Stimulated activated CD4-positive, alpha-beta T cell treated with anti-CD3 and anti-CD28 coated beads, Interleukin-2, amount 100 ng/mL, for 4 hours (primary cell): ENCODE measurements at regions not wholly inside any gene's neighbourhood (a gene's known extent, or its start where the extent isn't known, plus 50 kb on each side); places are given as distances from the start of the nearest gene placed in this dataset.
"Not testable (repeated sequence)": the region's sequence is repeated elsewhere in the genome, so short reads cannot be mapped to it uniquely, and the experiment has no call there.

Source experiments
- DNase-seq: peaks from one replicate; pipeline ENCODE4 v3.0.0-alpha.2; 2020; ENCODE audit warnings: low read depth

DNA sequence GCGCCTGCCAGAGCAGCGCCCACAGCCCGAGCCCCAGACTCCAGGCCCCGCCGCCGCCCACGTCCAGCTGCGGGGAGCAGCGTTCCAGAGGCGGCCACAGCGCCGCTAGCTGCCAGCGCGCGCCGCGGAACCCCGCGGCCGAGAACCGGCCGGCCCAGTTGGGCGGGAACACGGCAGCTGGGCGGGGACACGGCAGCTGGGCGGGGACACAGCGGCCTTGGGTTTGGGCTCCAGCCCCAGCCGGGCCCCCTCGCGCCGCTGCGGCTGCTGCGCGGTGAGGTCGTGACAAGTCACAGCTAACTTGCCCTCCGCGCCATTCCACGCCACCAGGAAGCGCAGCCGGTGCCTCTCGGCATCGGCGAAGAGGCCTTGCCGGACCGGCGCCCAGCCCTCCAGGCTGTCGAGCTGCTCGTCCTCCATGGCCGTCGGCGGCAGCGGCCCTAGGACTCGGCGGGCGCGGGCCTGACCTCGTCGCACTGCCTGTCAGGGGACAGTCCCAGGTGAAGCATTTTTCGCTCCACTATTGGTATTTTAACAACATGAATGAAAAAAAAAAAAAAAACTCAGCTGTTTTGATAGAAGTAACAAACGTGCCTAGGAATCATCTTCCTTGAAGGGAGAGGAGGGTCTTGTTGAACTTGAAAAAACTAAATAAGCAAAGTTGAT, 56.6 kb upstream of the GOLGA8N start:
- peak; percentile 10 for DNase-seq

DNA sequence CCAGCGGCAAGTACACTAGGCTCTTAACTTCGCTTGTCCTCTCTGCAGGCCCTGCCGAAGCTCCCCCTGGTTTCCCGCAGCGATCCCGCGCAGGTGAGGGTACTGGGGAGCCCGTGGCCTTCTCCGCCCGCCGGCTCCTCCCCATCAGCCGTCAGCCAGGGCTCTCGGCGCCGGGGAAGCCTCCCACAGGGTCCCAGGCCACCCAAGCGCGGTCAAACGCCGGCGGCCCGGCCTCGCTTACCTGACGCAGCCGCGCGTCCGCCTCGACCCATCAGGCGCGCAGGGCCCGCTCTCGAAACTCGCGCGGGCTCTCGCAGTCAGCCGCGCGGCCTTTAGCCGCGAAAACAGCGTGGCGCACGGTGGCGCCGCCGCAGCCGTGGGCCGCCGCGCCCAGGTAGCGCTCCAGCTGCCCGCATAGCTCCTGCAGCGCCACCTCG, 57.2 kb upstream of the GOLGA8N start:
- not testable (repeated sequence) for DNase-seq

DNA sequence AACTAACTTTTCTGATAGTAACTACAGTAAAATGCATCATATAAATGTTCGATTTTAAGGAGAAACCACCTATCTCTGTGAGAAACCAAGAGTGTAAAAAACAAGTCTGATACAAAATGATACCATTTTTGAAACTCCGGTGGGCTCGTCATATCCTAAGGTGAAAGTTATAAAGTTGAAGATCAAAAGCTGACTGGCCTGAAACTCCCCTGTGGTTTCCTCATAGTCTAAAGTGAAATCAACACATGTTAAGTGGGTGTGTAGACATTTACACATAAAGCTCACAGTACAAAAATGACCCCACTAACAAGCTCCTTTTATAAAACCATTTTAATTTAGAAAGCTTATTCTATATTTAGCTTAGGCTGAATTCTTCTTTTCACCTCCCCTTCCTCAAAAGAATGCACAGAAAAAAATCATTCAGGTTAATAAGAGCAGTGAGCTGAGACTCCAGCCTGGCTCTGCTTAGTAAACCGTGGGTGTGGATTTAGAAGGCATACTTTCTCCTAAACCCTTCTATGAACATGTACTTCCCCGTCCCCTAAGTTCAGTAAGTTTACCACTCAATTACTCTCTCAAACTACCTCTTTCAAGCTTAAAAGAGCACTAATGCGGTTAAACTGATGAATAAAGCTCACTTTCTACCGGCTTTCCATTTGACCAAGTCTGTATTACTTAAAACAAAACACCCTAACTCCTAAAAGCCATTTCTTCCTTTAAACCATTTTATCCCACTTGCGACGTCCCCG, 57.9 kb upstream of the GOLGA8N start:
- not testable (repeated sequence) for DNase-seq

DNA sequence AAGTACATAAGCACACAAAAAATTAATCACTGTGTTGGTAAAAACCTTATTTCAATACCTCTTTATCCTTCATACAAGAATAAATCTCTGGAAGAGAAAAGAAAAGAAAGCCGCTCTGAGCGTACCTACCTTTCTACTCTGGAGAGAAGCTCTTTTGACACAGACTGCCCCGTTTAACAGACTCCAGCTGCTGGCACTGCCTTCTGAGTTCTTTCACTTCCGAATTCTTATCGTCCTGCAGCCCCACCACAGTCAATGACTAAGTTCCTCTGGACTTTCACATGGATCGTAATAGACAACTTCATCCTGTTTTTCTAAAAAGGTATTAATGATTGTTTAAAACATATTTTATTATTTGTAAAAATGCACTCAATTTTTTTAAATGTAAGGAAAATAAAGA, 67.5 kb upstream of the GOLGA8O start:
- not testable (repeated sequence) for DNase-seq

DNA sequence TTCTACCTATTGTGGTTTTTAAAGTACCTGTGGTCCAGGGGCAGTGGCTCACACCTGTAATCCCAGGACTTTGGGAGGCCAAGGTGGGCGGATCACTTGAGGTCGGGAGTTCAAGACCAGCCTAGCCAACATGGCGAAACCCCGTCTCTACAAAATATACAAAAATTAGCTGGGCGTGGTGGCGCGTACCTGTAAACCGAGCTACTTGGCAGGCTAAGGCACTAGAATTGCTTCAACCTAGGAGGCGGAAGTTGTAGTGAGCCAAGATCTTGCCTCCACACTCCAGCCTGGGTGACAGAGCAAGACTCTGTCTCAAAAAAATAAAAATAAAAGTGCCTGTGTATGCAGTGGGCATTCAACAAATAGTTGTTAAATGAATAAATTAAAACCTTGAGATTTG, 67.0 kb upstream of the GOLGA8O start:
- not testable (repeated sequence) for DNase-seq

DNA sequence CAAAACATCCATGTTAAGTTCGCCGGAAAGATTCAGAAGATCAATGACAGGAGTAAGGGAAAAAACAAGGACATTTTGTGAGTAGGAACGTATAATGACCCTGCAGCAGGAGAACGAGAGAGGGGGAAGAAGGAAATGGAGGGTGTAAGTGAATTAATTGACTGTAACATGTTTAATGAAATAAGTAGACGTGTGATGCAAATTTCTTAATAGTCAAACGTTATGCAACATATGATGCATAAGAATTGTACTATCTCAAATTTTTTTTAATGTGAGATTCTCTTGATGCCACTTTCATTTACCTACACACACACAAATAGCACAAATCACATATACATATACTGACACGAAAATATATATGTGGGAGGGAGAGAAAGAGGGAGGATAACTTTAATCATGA, 63.5 kb upstream of the GOLGA8O start:
- not testable (repeated sequence) for DNase-seq

DNA sequence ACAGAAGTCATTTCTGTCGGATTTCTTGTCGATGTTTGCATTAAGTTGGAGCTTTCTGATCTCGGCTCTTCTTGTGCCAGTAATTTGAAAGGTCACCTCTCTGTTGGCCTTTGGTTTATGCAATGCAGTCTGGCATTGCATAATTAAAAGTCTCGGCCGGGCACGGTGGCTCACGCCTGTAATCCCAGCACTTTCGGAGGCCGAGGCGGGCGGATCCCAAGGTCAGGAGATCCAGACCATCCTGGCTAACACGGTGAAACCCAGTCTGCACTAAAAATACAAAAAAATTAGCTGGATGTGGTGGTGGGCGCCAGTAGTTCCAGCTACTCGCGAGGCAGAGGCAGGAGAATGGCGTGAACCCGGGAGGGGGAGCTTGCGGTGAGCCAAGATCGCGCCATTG, 62.6 kb upstream of the GOLGA8O start:
- DNase-seq = not testable (repeated sequence)

DNA sequence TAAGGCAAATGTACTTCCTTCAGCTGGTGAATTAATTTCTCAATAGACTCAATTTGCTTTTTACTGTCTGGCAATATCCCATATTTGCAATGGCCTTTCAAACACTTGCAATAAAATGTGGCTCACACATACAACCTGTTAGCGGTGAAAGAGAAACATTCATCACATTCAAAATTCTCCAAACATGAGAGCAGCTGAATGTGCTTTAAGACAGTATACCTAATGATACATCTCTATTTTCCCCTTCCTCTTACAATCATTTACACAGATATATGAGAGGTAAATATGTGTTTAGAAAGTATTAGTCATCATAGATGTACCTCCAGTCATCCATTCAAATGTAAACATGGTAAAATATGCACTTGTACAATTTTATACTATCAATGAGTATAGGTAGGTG, 61.5 kb upstream of the GOLGA8O start:
- not testable (repeated sequence) for DNase-seq

DNA sequence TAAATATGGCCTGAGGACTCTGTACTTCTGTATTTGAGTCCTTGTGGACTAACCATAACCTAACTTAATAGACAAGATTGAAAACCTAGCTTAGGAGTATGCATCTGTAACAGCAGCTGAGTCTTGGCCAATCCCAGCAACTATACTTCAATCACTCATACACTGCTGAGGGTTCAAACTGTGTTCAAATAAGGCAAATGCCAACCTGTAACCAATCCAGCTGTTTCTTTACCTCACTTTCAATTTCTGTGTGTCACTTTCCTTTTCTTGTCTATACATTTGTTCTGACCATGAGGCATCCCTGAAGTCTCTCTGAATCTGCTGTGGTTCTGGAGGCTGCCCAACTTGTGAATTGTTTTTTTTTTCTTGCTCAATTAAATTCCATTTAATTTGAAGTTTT, 57.9 kb upstream of the GOLGA8O start:
- not testable (repeated sequence) for DNase-seq

DNA sequence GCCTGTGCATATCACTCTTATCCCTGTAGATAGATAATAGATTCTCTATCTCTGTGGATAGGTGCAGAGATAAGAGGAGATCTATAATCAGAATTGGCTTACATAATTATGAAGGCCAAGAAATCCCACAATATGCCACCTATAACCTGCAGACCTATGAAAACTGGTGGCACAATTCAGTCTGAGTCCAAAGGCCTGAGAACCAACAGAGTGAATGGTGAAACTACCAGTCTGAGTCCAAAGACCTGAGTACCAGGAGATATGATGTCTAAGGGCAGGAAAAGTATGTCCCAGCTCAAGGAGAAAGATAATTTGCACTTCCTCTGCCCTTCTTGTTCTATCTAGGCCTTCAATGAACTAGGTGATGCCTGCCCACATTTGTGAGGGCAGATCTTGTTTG, 54.6 kb upstream of the GOLGA8O start:
- DNase-seq = not testable (repeated sequence)

DNA sequence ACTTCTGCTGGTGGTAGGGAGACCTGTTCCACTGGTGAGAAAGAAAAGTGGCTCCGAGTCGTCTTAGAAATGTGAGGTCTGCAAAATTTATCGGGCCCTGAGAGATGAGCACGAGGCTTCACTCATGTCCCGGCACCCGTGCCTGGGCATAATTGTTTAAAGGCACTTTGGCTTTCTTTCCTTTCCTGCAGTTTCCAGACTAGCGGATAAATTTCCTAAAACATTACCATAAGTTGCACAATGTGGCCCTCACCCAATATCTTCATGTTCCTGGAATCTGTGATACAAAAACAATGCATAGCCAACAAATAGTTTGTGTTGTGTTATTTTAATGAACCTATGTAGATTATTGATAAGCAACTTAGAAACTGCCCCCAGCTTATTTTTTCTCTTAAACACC, 52.6 kb upstream of the GOLGA8O start:
- not testable (repeated sequence) for DNase-seq

DNA sequence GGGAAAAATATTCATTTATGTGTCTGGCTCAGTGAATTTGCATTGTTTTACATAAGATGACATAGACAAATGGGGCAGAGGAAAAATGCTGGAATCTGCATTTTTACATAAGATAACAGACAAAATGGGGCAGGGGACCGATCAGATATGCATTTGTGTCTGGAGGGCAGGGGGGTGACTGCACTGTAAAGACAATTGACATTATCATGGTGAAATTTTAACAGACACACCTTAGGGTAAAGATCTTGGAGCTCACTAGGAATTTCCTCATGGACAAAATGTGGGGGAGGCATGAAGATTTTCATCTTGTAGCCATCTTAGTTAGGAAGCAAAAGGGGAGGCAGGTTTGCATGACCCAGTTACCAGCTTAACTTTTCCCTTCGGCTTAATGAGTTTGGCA, 51.4 kb upstream of the GOLGA8O start:
- DNase-seq = not testable (repeated sequence)

DNA sequence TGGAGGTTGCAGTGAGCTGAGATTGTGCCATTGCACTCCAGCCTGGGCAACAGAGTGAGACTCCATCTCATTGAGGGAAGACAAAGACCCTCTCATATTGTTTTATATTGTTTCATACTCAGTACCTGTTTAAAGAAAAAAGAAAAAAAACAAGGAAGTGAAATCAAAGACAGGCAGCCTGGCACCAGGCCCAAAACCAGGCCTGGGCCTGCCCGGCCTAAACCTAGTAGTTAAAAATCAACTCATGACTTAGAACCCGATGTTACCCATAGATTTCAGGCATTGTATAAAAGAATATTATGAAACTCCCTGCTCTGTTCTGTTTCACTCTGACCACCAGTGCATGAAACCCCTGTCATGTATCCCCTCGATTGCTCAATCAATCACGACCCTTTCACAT, 50.2 kb upstream of the GOLGA8O start:
- not testable (repeated sequence) for DNase-seq
